AG04449 (cell line): ENCODE measurements at regions not wholly inside any gene's neighbourhood (a gene's known extent, or its start where the extent isn't known, plus 50 kb on each side); places are given as distances from the start of the nearest gene placed in this dataset.

Source experiments
- CTCF ChIA-PET: fragments of 350-600 bp; formaldehyde crosslinking; extraction: SDS; loops from one replicate; lab custom pipeline; 2021; ENCODE audit warnings: antibody characterized with exemption; lab: Yijun Ruan, JAX
- POLR2A ChIA-PET: fragments of 400-600, 350-600 bp; formaldehyde crosslinking; extraction: SDS; loops from one replicate; lab custom pipeline; 2020; ENCODE audit warnings: antibody characterized with exemption, inconsistent platforms; lab: Yijun Ruan, JAX
- DNase-seq: peaks from one replicate; pipeline ENCODE4 v3.0.0-alpha.2; 2010; ENCODE audit warnings: low read depth, low spot score
- H3K4me3 ChIP-seq: 2 replicates; pipeline ENCODE4 v1.5.1; 2011; ENCODE audit warnings: low read depth, mild to moderate bottlenecking, control low read depth, low read length
- CTCF ChIP-seq: IDR thresholded peaks from one replicate; pipeline ENCODE4 v1.5.1; 2011; ENCODE audit warnings: mild to moderate bottlenecking, moderate library complexity, low read length, control low read depth, inconsistent platforms; ENCODE audit not compliant: insufficient read depth; ENCODE audit errors: missing control alignments

GRCh38 chr16:77570574-77570973 is 135.7 kb upstream of the ADAMTS18 start:
- no peak for TF ChIP-seq CTCF
- ChIA-PET POLR2A (no interaction called here), CTCF (interaction anchor here (1.1 to 2.0 kb wide), 4 partner anchors 11 to 334 kb away, joined by 5 to 7 read pairs (median 6); no protein-coding TSS in a partner anchor)
- no peak overlapping the region for H3K4me3 ChIP-seq
- no peak for DNase-seq

GRCh38 chr16:77571115-77571862 is 136.5 kb upstream of the ADAMTS18 start:
- no peak for DNase-seq
- ChIA-PET POLR2A (no interaction called here), CTCF (interaction anchor here (1.1 to 1.8 kb wide), 3 partner anchors 13 to 335 kb away, joined by 5 to 7 read pairs (median 6); no protein-coding TSS in a partner anchor)
- TF ChIP-seq CTCF: no peak
- no peak overlapping the region for H3K4me3 ChIP-seq

GRCh38 chr16:77574867-77575624 is 140.2 kb upstream of the ADAMTS18 start:
- CTCF ChIA-PET: interaction anchor here (2.8 to 3.0 kb wide), 2 partner anchors 10 to 338 kb away, joined by 9 to 12 read pairs; no protein-coding TSS in a partner anchor
- no peak for TF ChIP-seq CTCF
- no peak for DNase-seq
- H3K4me3 ChIP-seq: no peak overlapping the region
- POLR2A ChIA-PET: no interaction called here

- TF ChIP-seq CTCF: no peak
- DNase-seq: no peak
- POLR2A ChIA-PET: no interaction called here
- CTCF ChIA-PET: interaction anchor here (12.7 kb wide), 1 partner anchor 345 kb away, joined by 520 read pairs; no protein-coding TSS in a partner anchor
- no peak overlapping the region for H3K4me3 ChIP-seq
Observed at GRCh38 chr16:77579351-77579891, 142.9 kb upstream of the NUDT7 start.

- no peak overlapping the region for H3K4me3 ChIP-seq
- CTCF ChIA-PET: interaction anchor here (0.7 to 12.7 kb wide), 10 partner anchors 12 to 421 kb away, joined by 3 to 520 read pairs (median 3); no protein-coding TSS in a partner anchor
- TF ChIP-seq CTCF: no peak
- POLR2A ChIA-PET: no interaction called here
- DNase-seq: no peak
Observed at GRCh38 chr16:77581706-77582105, 140.6 kb upstream of the NUDT7 start.
